ENCODE measurements at regions not wholly inside any gene's neighbourhood (a gene's known extent, or its start where the extent isn't known, plus 50 kb on each side); places are given as distances from the start of the nearest gene placed in this dataset.
"Not testable (repeated sequence)": the region's sequence is repeated elsewhere in the genome, so short reads cannot be mapped to it uniquely, and the experiment has no call there.

GRCh38 chr5:8805653-8806052, 740.2 kb downstream of the SEMA5A start:
- no peak for DNase-seq (ENCODE audit: low read depth in 2 of 2)

GRCh38 chr5:8807636-8808035, 738.2 kb downstream of the SEMA5A start:
- DNase-seq (ENCODE audit: low read depth in 2 of 2), result no peak

- DNase-seq (ENCODE audit: low read depth in 2 of 2), result no peak
These were observed 734.3 kb downstream of the SEMA5A start for GRCh38 chr5:8811581-8811980.

- DNase-seq (ENCODE audit: low read depth in 2 of 2), result no peak
These were observed 732.7 kb downstream of the SEMA5A start for GRCh38 chr5:8813180-8813579.

- no peak for DNase-seq (ENCODE audit: low read depth in 2 of 2)
These were observed 731.8 kb downstream of the SEMA5A start for GRCh38 chr5:8814105-8814504.

GRCh38 chr5:8824371-8824770, 721.5 kb downstream of the SEMA5A start:
- DNase-seq (ENCODE audit: low read depth in 2 of 2), result no peak

- no peak for DNase-seq (ENCODE audit: low read depth in 2 of 2)
These were observed 720.6 kb downstream of the SEMA5A start for GRCh38 chr5:8825139-8825757.

- DNase-seq (ENCODE audit: low read depth in 2 of 2), result no peak
These were observed 719.4 kb downstream of the SEMA5A start for GRCh38 chr5:8826508-8826907.

GRCh38 chr5:8827696-8828095, 718.2 kb downstream of the SEMA5A start:
- no peak for DNase-seq (ENCODE audit: low read depth in 2 of 2)

GRCh38 chr5:8828596-8829322, 717.1 kb downstream of the SEMA5A start:
- no peak for DNase-seq (ENCODE audit: low read depth in 2 of 2)

- no peak for DNase-seq (ENCODE audit: low read depth in 2 of 2)
These were observed 716.4 kb downstream of the SEMA5A start for GRCh38 chr5:8829323-8830029.

GRCh38 chr5:8831251-8831650, 714.6 kb downstream of the SEMA5A start:
- DNase-seq (ENCODE audit: low read depth in 2 of 2), result no peak

GRCh38 chr5:8831854-8832253, 714.0 kb downstream of the SEMA5A start:
- DNase-seq (ENCODE audit: low read depth in 2 of 2), result no peak

- DNase-seq (ENCODE audit: low read depth in 2 of 2), result no peak
These were observed 706.4 kb downstream of the SEMA5A start for GRCh38 chr5:8839361-8840055.

GRCh38 chr5:8840237-8840636, 705.6 kb downstream of the SEMA5A start:
- no peak for DNase-seq (ENCODE audit: low read depth in 2 of 2)

GRCh38 chr5:8840746-8841145, 705.1 kb downstream of the SEMA5A start:
- not testable (repeated sequence) for DNase-seq (ENCODE audit: low read depth in 2 of 2)

- no peak for DNase-seq (ENCODE audit: low read depth in 2 of 2)
These were observed 702.8 kb downstream of the SEMA5A start for GRCh38 chr5:8842971-8843551.

GRCh38 chr5:8843771-8844170, 702.1 kb downstream of the SEMA5A start:
- DNase-seq (ENCODE audit: low read depth in 2 of 2), result no peak

GRCh38 chr5:8844206-8844605, 701.7 kb downstream of the SEMA5A start:
- DNase-seq (ENCODE audit: low read depth in 2 of 2), result no peak

- no peak for DNase-seq (ENCODE audit: low read depth in 2 of 2)
These were observed 701.0 kb downstream of the SEMA5A start for GRCh38 chr5:8844847-8845246.

- no peak for DNase-seq (ENCODE audit: low read depth in 2 of 2)
These were observed 700.6 kb downstream of the SEMA5A start for GRCh38 chr5:8845296-8845695.

- no peak for DNase-seq (ENCODE audit: low read depth in 2 of 2)
These were observed 697.5 kb downstream of the SEMA5A start for GRCh38 chr5:8848366-8848765.
